GM12878 (cell line): ENCODE measurements at regions not wholly inside any gene's neighbourhood (a gene's known extent, or its start where the extent isn't known, plus 50 kb on each side); places are given as distances from the start of the nearest gene placed in this dataset.

Experiments
- CTCF ChIP-seq, 3 experiments: IDR thresholded peaks in 2 of 3; conservative IDR thresholded peaks in 1 of 3; 2 replicates each; pipeline ENCODE4 v1.5.1; 2011; ENCODE audit warnings: low read depth in 3 of 3, low read length in 3 of 3, mild to moderate bottlenecking in 3 of 3, control low read depth in 2 of 3, moderate library complexity in 2 of 3, inconsistent platforms in 1 of 3, mixed read lengths in 1 of 3; ENCODE audit not compliant: control insufficient read depth in 2 of 3, insufficient read depth in 1 of 3; ENCODE audit errors: extremely low read depth in 1 of 3
- EZH2 ChIP-seq: IDR thresholded peaks from 2 replicates; pipeline ENCODE4 v1.6.1; 2012; ENCODE audit warnings: low read depth, mild to moderate bottlenecking, control low read depth, inconsistent platforms, low read length, borderline replicate concordance; ENCODE audit not compliant: control insufficient read depth
- GABPA ChIP-seq: IDR thresholded peaks from 2 replicates; pipeline ENCODE4 v1.6.1; 2014; ENCODE audit warnings: antibody characterized with exemption, low read depth, mild to moderate bottlenecking, inconsistent platforms
- POLR2A ChIP-seq: IDR thresholded peaks from 2 replicates; pipeline ENCODE4 v1.6.1; 2011; ENCODE audit warnings: low read depth, mild to moderate bottlenecking, low read length
- POLR2AphosphoS2 ChIP-seq: IDR thresholded peaks from 2 replicates; pipeline ENCODE4 v1.6.1; 2011; ENCODE audit warnings: low read depth, mild to moderate bottlenecking, low read length, improper control_type of control experiment, moderate library complexity
- REST ChIP-seq: IDR thresholded peaks from 2 replicates; pipeline ENCODE4 v1.6.1; 2012; ENCODE audit warnings: mild to moderate bottlenecking, low read depth, low read length
- SMAD1 ChIP-seq: fragments of 450-650 bp; IDR thresholded peaks from 2 replicates; pipeline ENCODE4 v1.6.1; 2018; ENCODE audit warnings: mild to moderate bottlenecking, low read depth; ENCODE audit not compliant: partially characterized antibody
- SMAD5 ChIP-seq: IDR thresholded peaks from 2 replicates; pipeline ENCODE4 v1.6.1; 2016; ENCODE audit warnings: antibody characterized with exemption, low read depth
- SUZ12 ChIP-seq: fragments of 200-600 bp; sonication (generic); IDR thresholded peaks from one replicate; pipeline ENCODE4 v1.6.1; 2018; ENCODE audit warnings: antibody characterized with exemption, mild to moderate bottlenecking; ENCODE audit not compliant: unreplicated experiment

GRCh38 chr18:65363911-65364632, 386.7 kb upstream of the CDH7 start:
- TF ChIP-seq CTCF (IDR thresholded peaks at IDR 0.05 in 2 of 3, conservative IDR thresholded peaks at IDR 0.05 in 1 of 3; ENCODE audit: control insufficient read depth in 2 of 3, extremely low read depth in 1 of 3, insufficient read depth in 1 of 3, low read depth in 3 of 3, low read length in 3 of 3) = no peak
- no peak for TF ChIP-seq SMAD5
- TF ChIP-seq EZH2 = no peak
- TF ChIP-seq POLR2AphosphoS2 = no peak
- no peak for TF ChIP-seq GABPA
- no peak for TF ChIP-seq REST
- TF ChIP-seq SUZ12 = no peak
- no peak for TF ChIP-seq POLR2A
- TF ChIP-seq SMAD1 = no peak
